ENCODE measurements at regions not wholly inside any gene's neighbourhood (a gene's known extent, or its start where the extent isn't known, plus 50 kb on each side); places are given as distances from the start of the nearest gene placed in this dataset.

GRCh38 chrX:134177527-134177926 is 59.5 kb upstream of the CCDC160 start:
- no peak for TF ChIP-seq EZH2phosphoT487 (IDR thresholded peaks at IDR 0.05; ENCODE audit: borderline replicate concordance, low read length)
- TF ChIP-seq, protein P1, sequence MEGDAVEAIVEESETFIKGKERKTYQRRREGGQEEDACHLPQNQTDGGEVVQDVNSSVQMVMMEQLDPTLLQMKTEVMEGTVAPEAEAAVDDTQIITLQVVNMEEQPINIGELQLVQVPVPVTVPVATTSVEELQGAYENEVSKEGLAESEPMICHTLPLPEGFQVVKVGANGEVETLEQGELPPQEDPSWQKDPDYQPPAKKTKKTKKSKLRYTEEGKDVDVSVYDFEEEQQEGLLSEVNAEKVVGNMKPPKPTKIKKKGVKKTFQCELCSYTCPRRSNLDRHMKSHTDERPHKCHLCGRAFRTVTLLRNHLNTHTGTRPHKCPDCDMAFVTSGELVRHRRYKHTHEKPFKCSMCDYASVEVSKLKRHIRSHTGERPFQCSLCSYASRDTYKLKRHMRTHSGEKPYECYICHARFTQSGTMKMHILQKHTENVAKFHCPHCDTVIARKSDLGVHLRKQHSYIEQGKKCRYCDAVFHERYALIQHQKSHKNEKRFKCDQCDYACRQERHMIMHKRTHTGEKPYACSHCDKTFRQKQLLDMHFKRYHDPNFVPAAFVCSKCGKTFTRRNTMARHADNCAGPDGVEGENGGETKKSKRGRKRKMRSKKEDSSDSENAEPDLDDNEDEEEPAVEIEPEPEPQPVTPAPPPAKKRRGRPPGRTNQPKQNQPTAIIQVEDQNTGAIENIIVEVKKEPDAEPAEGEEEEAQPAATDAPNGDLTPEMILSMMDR (IDR thresholded peaks at IDR 0.05; ENCODE audit: low read depth, low read length, poor library complexity, severe bottlenecking): no peak

Data from DOHH2 (cell line).